WTC11 (cell line): ENCODE measurements at regions not wholly inside any gene's neighbourhood (a gene's known extent, or its start where the extent isn't known, plus 50 kb on each side); places are given as distances from the start of the nearest gene placed in this dataset.

ENCODE experiments used
- ATAC-seq: fragments of 200-7000 bp; cut with Tn5 transposase; 2 replicates; pipeline ENCODE4 v1.10.0; 2021; ENCODE audit warnings: mild to moderate bottlenecking, moderate library complexity
- CTCF ChIA-PET: fragments of 300-600 bp; sonication (Branson Sonifier 250); formaldehyde crosslinking; loops from one replicate; lab custom pipeline; 2021; ENCODE audit warnings: antibody characterized with exemption; lab: Charles Lee
- POLR2A ChIA-PET: fragments of 350-600 bp; sonication (Branson Sonifier 250); formaldehyde crosslinking; loops from one replicate; lab custom pipeline; 2021; ENCODE audit warnings: antibody characterized with exemption; lab: Charles Lee
- DNase-seq: peaks from one replicate; pipeline ENCODE4 v3.0.0; 2021; ENCODE audit warnings: low spot score
- H3K27ac Mint-ChIP-seq: 2 replicates; pipeline ENCODE4 v1.8.0; 2021; ENCODE audit warnings: mixed read lengths
- H3K27me3 Mint-ChIP-seq: 2 replicates; pipeline ENCODE4 v1.8.0; 2021; ENCODE audit warnings: low read depth, mild to moderate bottlenecking, moderate library complexity, mixed read lengths
- H3K36me3 Mint-ChIP-seq: 2 replicates; pipeline ENCODE4 v1.8.0; 2021; ENCODE audit warnings: mixed read lengths
- H3K4me1 Mint-ChIP-seq: 2 replicates; pipeline ENCODE4 v1.8.0; 2022; ENCODE audit warnings: mixed read lengths
- H3K4me3 Mint-ChIP-seq: 2 replicates; pipeline ENCODE4 v1.8.0; 2021; ENCODE audit warnings: mild to moderate bottlenecking, moderate library complexity, mixed read lengths
- H3K9me3 Mint-ChIP-seq: 2 replicates; pipeline ENCODE4 v1.8.0; 2021; ENCODE audit warnings: mixed read lengths
- ATF1 ChIP-seq: sonication (generic); formaldehyde crosslinking; IDR thresholded peaks from 2 replicates; pipeline ENCODE4 v1.8.1; 2023; ENCODE audit warnings: mild to moderate bottlenecking, moderate library complexity, missing genetic modification reagents
- CREB1 ChIP-seq: sonication (generic); formaldehyde crosslinking; IDR thresholded peaks from 2 replicates; pipeline ENCODE4 v1.8.0; 2023; ENCODE audit warnings: mild to moderate bottlenecking, missing genetic modification reagents
- ESRRA ChIP-seq: sonication (generic); formaldehyde crosslinking; IDR thresholded peaks from 2 replicates; pipeline ENCODE4 v1.8.1; 2022; ENCODE audit warnings: mild to moderate bottlenecking, missing genetic modification reagents, borderline replicate concordance
- GTF2I ChIP-seq: fragments of 250-450 bp; sonication (Bioruptor Pico); conservative IDR thresholded peaks from 2 replicates; pipeline ENCODE4 v1.4.0; 2021; ENCODE audit warnings: mild to moderate bottlenecking
- JUN ChIP-seq: sonication (generic); formaldehyde crosslinking; IDR thresholded peaks from 2 replicates; pipeline ENCODE4 v1.8.0; 2023; ENCODE audit warnings: mild to moderate bottlenecking, missing genetic modification reagents
- MXD4 ChIP-seq: fragments of 250-450 bp; sonication (Bioruptor Pico); IDR thresholded peaks from 2 replicates; pipeline ENCODE4 v1.8.0; 2021; ENCODE audit warnings: mild to moderate bottlenecking, moderate library complexity, borderline replicate concordance
- NFYB ChIP-seq: sonication (generic); formaldehyde crosslinking; conservative IDR thresholded peaks from 2 replicates; pipeline ENCODE4 v1.8.0; 2022; ENCODE audit warnings: low read depth, missing genetic modification reagents
- NR1H2 ChIP-seq: sonication (generic); formaldehyde crosslinking; IDR thresholded peaks from 2 replicates; pipeline ENCODE4 v1.9.0; 2021; ENCODE audit warnings: mild to moderate bottlenecking, moderate library complexity, missing genetic modification reagents
- NR2C2 ChIP-seq: sonication (generic); formaldehyde crosslinking; IDR thresholded peaks from 2 replicates; pipeline ENCODE4 v1.8.0; 2022; ENCODE audit warnings: mild to moderate bottlenecking, missing genetic modification reagents
- ZBTB21 ChIP-seq: sonication (generic); formaldehyde crosslinking; IDR thresholded peaks from 2 replicates; pipeline ENCODE4 v1.8.1; 2023; ENCODE audit warnings: mild to moderate bottlenecking, missing genetic modification reagents, borderline replicate concordance
- ZNF317 ChIP-seq: sonication (generic); formaldehyde crosslinking; IDR thresholded peaks from 2 replicates; pipeline ENCODE4 v1.8.1; 2023; ENCODE audit warnings: low read depth, mild to moderate bottlenecking, moderate library complexity, missing genetic modification reagents, borderline replicate concordance
- ZNF396 ChIP-seq: fragments of 250-450 bp; sonication (Bioruptor Pico); IDR thresholded peaks from 2 replicates; pipeline ENCODE4 v1.8.0; 2021; ENCODE audit warnings: mild to moderate bottlenecking, moderate library complexity, borderline replicate concordance
- TF ChIP-seq, protein P1 (sequence below): sonication (generic); formaldehyde crosslinking; IDR thresholded peaks from 2 replicates; pipeline ENCODE4 v1.8.1; 2022; ENCODE audit warnings: low read depth, mild to moderate bottlenecking, moderate library complexity, missing genetic modification reagents, borderline replicate concordance
- TF ChIP-seq, protein P2 (sequence below): sonication (generic); formaldehyde crosslinking; IDR thresholded peaks from 2 replicates; pipeline ENCODE4 v1.8.1; 2022; ENCODE audit warnings: mild to moderate bottlenecking, missing genetic modification reagents, moderate library complexity, borderline replicate concordance
- TF ChIP-seq, protein P3 (sequence below): fragments of 250-450 bp; sonication (Bioruptor Pico); IDR thresholded peaks from 2 replicates; pipeline ENCODE4 v1.9.0; 2021; ENCODE audit warnings: mild to moderate bottlenecking
- TF ChIP-seq, protein P4 (sequence below): sonication (generic); formaldehyde crosslinking; IDR thresholded peaks from 2 replicates; pipeline ENCODE4 v1.8.1; 2023; ENCODE audit warnings: mild to moderate bottlenecking, missing genetic modification reagents
- TF ChIP-seq, protein P5 (sequence below): sonication (generic); formaldehyde crosslinking; IDR thresholded peaks from 2 replicates; pipeline ENCODE4 v1.8.0; 2022; ENCODE audit warnings: mild to moderate bottlenecking, missing genetic modification reagents
- TF ChIP-seq, protein P6 (sequence below): sonication (generic); formaldehyde crosslinking; IDR thresholded peaks from 2 replicates; pipeline ENCODE4 v1.8.0; 2022; ENCODE audit warnings: missing genetic modification reagents
- TF ChIP-seq, protein P7 (sequence below): sonication (generic); formaldehyde crosslinking; IDR thresholded peaks from 2 replicates; pipeline ENCODE4 v1.8.1; 2023; ENCODE audit warnings: mild to moderate bottlenecking, missing genetic modification reagents, moderate library complexity

DNA sequence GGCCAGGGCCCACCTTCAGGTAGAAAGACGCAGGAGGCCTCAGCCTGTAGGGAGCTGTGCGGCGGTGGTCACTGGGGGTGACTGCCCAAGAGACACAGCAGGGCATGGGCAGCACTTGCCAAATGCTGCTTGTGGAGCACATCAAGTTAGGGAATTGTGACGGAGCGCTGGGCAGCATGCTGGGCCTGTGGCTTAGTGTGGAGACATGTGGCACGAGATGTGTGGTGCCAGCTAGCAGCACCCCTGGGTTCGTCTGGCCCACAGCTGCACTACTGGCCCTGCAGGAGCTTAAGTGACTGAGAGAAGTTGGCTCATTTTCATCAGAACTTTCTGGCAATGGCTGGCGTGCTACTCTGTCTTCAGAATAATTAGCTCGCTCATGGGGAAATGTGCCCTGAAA lies 213.1 kb upstream of the SYNDIG1 start:
- TF ChIP-seq, protein P1, sequence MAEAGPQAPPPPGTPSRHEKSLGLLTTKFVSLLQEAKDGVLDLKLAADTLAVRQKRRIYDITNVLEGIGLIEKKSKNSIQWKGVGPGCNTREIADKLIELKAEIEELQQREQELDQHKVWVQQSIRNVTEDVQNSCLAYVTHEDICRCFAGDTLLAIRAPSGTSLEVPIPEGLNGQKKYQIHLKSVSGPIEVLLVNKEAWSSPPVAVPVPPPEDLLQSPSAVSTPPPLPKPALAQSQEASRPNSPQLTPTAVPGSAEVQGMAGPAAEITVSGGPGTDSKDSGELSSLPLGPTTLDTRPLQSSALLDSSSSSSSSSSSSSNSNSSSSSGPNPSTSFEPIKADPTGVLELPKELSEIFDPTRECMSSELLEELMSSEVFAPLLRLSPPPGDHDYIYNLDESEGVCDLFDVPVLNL (CRISPR knock-in tag): no peak
- no peak for TF ChIP-seq ZNF317
- TF ChIP-seq ZBTB21 (CRISPR knock-in tag): no peak
- TF ChIP-seq CREB1 (CRISPR knock-in tag): no peak
- no peak for TF ChIP-seq NFYB (CRISPR knock-in tag)
- TF ChIP-seq NR2C2 (CRISPR knock-in tag): no peak
- TF ChIP-seq, protein P2, sequence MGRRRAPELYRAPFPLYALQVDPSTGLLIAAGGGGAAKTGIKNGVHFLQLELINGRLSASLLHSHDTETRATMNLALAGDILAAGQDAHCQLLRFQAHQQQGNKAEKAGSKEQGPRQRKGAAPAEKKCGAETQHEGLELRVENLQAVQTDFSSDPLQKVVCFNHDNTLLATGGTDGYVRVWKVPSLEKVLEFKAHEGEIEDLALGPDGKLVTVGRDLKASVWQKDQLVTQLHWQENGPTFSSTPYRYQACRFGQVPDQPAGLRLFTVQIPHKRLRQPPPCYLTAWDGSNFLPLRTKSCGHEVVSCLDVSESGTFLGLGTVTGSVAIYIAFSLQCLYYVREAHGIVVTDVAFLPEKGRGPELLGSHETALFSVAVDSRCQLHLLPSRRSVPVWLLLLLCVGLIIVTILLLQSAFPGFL (CRISPR knock-in tag): no peak
- no peak for TF ChIP-seq GTF2I
- TF ChIP-seq, protein P3, sequence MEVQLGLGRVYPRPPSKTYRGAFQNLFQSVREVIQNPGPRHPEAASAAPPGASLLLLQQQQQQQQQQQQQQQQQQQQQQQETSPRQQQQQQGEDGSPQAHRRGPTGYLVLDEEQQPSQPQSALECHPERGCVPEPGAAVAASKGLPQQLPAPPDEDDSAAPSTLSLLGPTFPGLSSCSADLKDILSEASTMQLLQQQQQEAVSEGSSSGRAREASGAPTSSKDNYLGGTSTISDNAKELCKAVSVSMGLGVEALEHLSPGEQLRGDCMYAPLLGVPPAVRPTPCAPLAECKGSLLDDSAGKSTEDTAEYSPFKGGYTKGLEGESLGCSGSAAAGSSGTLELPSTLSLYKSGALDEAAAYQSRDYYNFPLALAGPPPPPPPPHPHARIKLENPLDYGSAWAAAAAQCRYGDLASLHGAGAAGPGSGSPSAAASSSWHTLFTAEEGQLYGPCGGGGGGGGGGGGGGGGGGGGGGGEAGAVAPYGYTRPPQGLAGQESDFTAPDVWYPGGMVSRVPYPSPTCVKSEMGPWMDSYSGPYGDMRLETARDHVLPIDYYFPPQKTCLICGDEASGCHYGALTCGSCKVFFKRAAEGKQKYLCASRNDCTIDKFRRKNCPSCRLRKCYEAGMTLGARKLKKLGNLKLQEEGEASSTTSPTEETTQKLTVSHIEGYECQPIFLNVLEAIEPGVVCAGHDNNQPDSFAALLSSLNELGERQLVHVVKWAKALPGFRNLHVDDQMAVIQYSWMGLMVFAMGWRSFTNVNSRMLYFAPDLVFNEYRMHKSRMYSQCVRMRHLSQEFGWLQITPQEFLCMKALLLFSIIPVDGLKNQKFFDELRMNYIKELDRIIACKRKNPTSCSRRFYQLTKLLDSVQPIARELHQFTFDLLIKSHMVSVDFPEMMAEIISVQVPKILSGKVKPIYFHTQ (CRISPR knock-in tag): no peak
- no peak for TF ChIP-seq ATF1 (CRISPR knock-in tag)
- TF ChIP-seq, protein P4, sequence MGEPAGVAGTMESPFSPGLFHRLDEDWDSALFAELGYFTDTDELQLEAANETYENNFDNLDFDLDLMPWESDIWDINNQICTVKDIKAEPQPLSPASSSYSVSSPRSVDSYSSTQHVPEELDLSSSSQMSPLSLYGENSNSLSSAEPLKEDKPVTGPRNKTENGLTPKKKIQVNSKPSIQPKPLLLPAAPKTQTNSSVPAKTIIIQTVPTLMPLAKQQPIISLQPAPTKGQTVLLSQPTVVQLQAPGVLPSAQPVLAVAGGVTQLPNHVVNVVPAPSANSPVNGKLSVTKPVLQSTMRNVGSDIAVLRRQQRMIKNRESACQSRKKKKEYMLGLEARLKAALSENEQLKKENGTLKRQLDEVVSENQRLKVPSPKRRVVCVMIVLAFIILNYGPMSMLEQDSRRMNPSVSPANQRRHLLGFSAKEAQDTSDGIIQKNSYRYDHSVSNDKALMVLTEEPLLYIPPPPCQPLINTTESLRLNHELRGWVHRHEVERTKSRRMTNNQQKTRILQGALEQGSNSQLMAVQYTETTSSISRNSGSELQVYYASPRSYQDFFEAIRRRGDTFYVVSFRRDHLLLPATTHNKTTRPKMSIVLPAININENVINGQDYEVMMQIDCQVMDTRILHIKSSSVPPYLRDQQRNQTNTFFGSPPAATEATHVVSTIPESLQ (CRISPR knock-in tag): no peak
- TF ChIP-seq, protein P5, sequence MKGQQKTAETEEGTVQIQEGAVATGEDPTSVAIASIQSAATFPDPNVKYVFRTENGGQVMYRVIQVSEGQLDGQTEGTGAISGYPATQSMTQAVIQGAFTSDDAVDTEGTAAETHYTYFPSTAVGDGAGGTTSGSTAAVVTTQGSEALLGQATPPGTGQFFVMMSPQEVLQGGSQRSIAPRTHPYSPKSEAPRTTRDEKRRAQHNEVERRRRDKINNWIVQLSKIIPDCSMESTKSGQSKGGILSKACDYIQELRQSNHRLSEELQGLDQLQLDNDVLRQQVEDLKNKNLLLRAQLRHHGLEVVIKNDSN (CRISPR knock-in tag): no peak
- TF ChIP-seq NR1H2 (CRISPR knock-in tag): no peak
- no peak for TF ChIP-seq ZNF396
- TF ChIP-seq ESRRA: no peak
- TF ChIP-seq, protein P6, sequence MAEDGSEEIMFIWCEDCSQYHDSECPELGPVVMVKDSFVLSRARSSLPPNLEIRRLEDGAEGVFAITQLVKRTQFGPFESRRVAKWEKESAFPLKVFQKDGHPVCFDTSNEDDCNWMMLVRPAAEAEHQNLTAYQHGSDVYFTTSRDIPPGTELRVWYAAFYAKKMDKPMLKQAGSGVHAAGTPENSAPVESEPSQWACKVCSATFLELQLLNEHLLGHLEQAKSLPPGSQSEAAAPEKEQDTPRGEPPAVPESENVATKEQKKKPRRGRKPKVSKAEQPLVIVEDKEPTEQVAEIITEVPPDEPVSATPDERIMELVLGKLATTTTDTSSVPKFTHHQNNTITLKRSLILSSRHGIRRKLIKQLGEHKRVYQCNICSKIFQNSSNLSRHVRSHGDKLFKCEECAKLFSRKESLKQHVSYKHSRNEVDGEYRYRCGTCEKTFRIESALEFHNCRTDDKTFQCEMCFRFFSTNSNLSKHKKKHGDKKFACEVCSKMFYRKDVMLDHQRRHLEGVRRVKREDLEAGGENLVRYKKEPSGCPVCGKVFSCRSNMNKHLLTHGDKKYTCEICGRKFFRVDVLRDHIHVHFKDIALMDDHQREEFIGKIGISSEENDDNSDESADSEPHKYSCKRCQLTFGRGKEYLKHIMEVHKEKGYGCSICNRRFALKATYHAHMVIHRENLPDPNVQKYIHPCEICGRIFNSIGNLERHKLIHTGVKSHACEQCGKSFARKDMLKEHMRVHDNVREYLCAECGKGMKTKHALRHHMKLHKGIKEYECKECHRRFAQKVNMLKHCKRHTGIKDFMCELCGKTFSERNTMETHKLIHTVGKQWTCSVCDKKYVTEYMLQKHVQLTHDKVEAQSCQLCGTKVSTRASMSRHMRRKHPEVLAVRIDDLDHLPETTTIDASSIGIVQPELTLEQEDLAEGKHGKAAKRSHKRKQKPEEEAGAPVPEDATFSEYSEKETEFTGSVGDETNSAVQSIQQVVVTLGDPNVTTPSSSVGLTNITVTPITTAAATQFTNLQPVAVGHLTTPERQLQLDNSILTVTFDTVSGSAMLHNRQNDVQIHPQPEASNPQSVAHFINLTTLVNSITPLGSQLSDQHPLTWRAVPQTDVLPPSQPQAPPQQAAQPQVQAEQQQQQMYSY (CRISPR knock-in tag): no peak
- TF ChIP-seq, protein P7, sequence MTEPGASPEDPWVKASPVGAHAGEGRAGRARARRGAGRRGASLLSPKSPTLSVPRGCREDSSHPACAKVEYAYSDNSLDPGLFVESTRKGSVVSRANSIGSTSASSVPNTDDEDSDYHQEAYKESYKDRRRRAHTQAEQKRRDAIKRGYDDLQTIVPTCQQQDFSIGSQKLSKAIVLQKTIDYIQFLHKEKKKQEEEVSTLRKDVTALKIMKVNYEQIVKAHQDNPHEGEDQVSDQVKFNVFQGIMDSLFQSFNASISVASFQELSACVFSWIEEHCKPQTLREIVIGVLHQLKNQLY: no peak
- TF ChIP-seq JUN (CRISPR knock-in tag): no peak
- TF ChIP-seq MXD4 (CRISPR knock-in tag): no peak
- TF ChIP-seq, all 79 proteins: peak for 0
- ATAC-seq: no peak
- Mint-ChIP-seq H3K27ac (no peak overlapping the region), H3K4me1 (no peaks in the 10 kb centered on the region), H3K4me3 (no peak overlapping the region), H3K9me3 (no peaks in the 10 kb centered on the region), H3K27me3 (no peaks in the 10 kb centered on the region; the same call in 1 of the 2 replicates), H3K36me3 (no peaks in the 10 kb centered on the region)
- ChIA-PET POLR2A (no interaction called here), CTCF (no interaction called here)
- no peak for DNase-seq
